MM.1S (cell line): ENCODE measurements at regions not wholly inside any gene's neighbourhood (a gene's known extent, or its start where the extent isn't known, plus 50 kb on each side); places are given as distances from the start of the nearest gene placed in this dataset.

Experiments
- CTCF ChIP-seq: fragments of 300-600 bp; sonication (generic); IDR thresholded peaks from 2 replicates; pipeline ENCODE4 v1.5.1; 2016; ENCODE audit warnings: antibody characterized with exemption, low read length, mixed read lengths
- EZH2 ChIP-seq: fragments of 300-600 bp; sonication (generic); optimal IDR thresholded peaks from 2 replicates; pipeline ENCODE3; 2017; ENCODE audit warnings: low read depth, mild to moderate bottlenecking, antibody characterized with exemption, low read length, mixed read lengths

GRCh38 chr18:78720456-78721237 is 259.0 kb upstream of the SALL3 start:
- TF ChIP-seq CTCF (no peak), EZH2 (no peak)
